Bronchial epithelial cell (primary cell): ENCODE measurements at regions not wholly inside any gene's neighbourhood (a gene's known extent, or its start where the extent isn't known, plus 50 kb on each side); places are given as distances from the start of the nearest gene placed in this dataset.

Source experiments
- DNase-seq: peaks from one replicate; pipeline ENCODE4 v3.0.0-alpha.2; 2010; ENCODE audit warnings: low read depth
- FAIRE-seq: peaks from 2 replicates; lab custom pipeline; 2011; peaks lifted over from hg19 to GRCh38; lab: Jason Lieb, UNC
- H3K27me3 ChIP-seq: 2 replicates; pipeline ENCODE4 v1.5.1; 2011; ENCODE audit warnings: low read length; ENCODE audit not compliant: control insufficient read depth, insufficient read depth
- H3K36me3 ChIP-seq: 2 replicates; pipeline ENCODE4 v1.5.1; 2011; ENCODE audit warnings: low read length; ENCODE audit not compliant: control insufficient read depth, insufficient read depth
- H3K4me3 ChIP-seq: 2 replicates; pipeline ENCODE4 v1.5.1; 2011; ENCODE audit warnings: mild to moderate bottlenecking, low read depth, low read length, control low read depth
- TF ChIP-seq, protein P1 (sequence below): IDR thresholded peaks from 2 replicates; pipeline ENCODE4 v1.5.1; 2011; ENCODE audit warnings: mild to moderate bottlenecking, moderate library complexity, low read length, control low read depth, inconsistent platforms; ENCODE audit not compliant: insufficient read depth, severe bottlenecking

DNA sequence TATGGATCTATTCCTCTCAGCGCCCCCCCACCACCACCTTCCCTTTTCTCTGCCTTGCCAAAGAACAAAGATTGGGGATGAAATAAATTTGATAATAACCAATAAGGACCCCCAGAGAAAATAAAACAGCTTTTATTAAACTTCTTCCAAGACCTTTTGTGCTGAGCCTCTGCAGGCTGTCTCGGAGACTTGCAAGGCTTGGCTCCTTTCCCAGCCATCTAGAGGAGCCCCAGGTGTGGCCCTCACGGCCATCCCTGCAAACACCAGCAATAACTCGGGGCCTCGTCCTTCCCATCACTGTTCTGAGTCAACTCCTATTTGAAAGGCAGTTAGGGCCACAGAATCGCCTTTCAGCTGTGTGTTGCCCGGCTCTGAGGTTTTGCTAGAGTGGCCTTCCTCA is 51.2 kb upstream of the LMO1 start:
- DNase-seq (no peak), FAIRE-seq (no peak)
- Histone ChIP-seq H3K36me3 (no peaks in the 10 kb centered on the region), H3K27me3 (no peaks in the 10 kb centered on the region), H3K4me3 (no peak overlapping the region)
- TF ChIP-seq, protein P1, sequence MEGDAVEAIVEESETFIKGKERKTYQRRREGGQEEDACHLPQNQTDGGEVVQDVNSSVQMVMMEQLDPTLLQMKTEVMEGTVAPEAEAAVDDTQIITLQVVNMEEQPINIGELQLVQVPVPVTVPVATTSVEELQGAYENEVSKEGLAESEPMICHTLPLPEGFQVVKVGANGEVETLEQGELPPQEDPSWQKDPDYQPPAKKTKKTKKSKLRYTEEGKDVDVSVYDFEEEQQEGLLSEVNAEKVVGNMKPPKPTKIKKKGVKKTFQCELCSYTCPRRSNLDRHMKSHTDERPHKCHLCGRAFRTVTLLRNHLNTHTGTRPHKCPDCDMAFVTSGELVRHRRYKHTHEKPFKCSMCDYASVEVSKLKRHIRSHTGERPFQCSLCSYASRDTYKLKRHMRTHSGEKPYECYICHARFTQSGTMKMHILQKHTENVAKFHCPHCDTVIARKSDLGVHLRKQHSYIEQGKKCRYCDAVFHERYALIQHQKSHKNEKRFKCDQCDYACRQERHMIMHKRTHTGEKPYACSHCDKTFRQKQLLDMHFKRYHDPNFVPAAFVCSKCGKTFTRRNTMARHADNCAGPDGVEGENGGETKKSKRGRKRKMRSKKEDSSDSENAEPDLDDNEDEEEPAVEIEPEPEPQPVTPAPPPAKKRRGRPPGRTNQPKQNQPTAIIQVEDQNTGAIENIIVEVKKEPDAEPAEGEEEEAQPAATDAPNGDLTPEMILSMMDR, result no peak

DNA sequence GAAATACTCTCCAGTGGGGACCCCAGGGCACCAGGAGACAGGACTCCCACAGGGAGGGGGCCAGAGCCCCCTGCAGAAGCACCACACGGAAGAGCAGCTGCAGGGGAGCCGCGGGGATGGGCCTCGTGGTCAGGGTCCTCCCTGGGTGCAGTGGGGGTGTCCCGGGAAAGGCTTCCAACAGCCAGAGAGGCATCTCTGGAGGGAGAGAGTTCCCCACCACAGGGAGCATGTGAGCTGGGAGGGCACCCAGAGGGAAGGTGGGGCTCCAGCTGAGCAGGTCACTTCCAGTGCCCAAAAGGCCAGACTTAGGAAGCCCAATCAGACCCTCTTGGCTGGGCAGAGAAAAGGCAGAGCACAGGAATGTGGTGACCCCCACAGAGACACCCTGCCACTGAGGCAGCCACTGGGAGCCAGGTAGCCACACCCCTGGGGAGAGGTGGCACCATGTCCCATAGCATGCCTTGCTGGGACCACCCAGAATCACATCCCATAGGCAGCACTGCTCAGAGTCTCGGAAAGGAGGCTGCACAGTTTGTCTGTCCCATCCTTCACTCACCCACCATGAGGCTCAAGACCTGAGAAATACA is 49.9 kb upstream of the LMO1 start:
- TF ChIP-seq, protein P1, result no peak
- Histone ChIP-seq H3K4me3 (no peak overlapping the region), H3K27me3 (no peaks in the 10 kb centered on the region), H3K36me3 (no peaks in the 10 kb centered on the region)
- FAIRE-seq (no peak), DNase-seq (no peak)
